Esophagus muscularis mucosa (tissue), 4 donors: ENCODE measurements at regions not wholly inside any gene's neighbourhood (a gene's known extent, or its start where the extent isn't known, plus 50 kb on each side); places are given as distances from the start of the nearest gene placed in this dataset.

ENCODE experiments used
- EP300 ChIP-seq: sonication (generic); formaldehyde crosslinking; IDR thresholded peaks from one replicate; pipeline ENCODE4 v1.6.1; 2017; ENCODE audit warnings: antibody characterized with exemption
- POLR2A ChIP-seq: fragments of 450-650 bp; IDR thresholded peaks from one replicate; pipeline ENCODE4 v1.6.1; 2017; ENCODE audit warnings: antibody characterized with exemption, moderate library complexity, mild to moderate bottlenecking, low read depth
- POLR2AphosphoS5 ChIP-seq, 2 donors: sonication (generic); formaldehyde crosslinking; IDR thresholded peaks; one replicate each; pipeline ENCODE4 v1.6.1; 2017; ENCODE audit warnings: antibody characterized with exemption in 2 of 2
- TF ChIP-seq, protein P1 (sequence below), 3 experiments: fragments of 200-600 bp in 2 of 3; fragments of 450-650 bp in 1 of 3; sonication (generic) in 2 of 3; IDR thresholded peaks; one replicate each; pipeline ENCODE4 v1.5.1; 2017 to 2019; ENCODE audit warnings: antibody characterized with exemption in 3 of 3, mild to moderate bottlenecking in 2 of 3, moderate library complexity in 1 of 3

DNA sequence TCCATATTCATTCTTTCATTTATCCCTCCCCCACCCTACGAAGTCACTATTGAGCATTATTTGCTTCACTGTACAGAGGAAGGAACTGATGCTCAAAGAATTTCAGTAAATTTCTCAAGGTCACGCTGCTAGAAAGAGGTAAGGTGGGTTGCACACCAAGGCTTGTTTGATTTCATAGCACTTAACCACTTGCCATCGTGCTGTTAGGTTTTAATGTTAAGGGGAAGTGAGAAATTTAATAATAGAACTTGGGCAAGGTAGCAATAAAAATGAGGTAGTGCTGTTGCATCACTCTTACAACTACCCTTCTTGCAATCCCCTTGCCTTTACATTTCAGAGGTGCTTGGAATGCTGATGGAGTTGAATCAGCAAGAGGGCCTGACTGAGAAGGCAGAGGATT is 343.1 kb downstream of the MID1IP1 start:
- TF ChIP-seq POLR2AphosphoS5 (IDR thresholded peaks at IDR 0.05) (no peak), POLR2A (no peak), EP300 (no peak)
- TF ChIP-seq, protein P1, sequence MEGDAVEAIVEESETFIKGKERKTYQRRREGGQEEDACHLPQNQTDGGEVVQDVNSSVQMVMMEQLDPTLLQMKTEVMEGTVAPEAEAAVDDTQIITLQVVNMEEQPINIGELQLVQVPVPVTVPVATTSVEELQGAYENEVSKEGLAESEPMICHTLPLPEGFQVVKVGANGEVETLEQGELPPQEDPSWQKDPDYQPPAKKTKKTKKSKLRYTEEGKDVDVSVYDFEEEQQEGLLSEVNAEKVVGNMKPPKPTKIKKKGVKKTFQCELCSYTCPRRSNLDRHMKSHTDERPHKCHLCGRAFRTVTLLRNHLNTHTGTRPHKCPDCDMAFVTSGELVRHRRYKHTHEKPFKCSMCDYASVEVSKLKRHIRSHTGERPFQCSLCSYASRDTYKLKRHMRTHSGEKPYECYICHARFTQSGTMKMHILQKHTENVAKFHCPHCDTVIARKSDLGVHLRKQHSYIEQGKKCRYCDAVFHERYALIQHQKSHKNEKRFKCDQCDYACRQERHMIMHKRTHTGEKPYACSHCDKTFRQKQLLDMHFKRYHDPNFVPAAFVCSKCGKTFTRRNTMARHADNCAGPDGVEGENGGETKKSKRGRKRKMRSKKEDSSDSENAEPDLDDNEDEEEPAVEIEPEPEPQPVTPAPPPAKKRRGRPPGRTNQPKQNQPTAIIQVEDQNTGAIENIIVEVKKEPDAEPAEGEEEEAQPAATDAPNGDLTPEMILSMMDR (IDR thresholded peaks at IDR 0.05) = no peak
